ENCODE measurements at regions not wholly inside any gene's neighbourhood (a gene's known extent, or its start where the extent isn't known, plus 50 kb on each side); places are given as distances from the start of the nearest gene placed in this dataset.

GRCh38 chr12:116478243-116478773, 80.9 kb upstream of the MAP1LC3B2 start:
- peaks cover 3 to 6% (median 4%) of the 10 kb centered on the region in 3 donors for H3K27me3 ChIP-seq (ENCODE audit: control insufficient read depth in 3 of 3, insufficient read depth in 3 of 3, low read length in 3 of 3)
- H3K4me1 ChIP-seq (ENCODE audit: control insufficient read depth in 3 of 3, insufficient read depth in 3 of 3, low read length in 3 of 3): no peaks in the 10 kb centered on the region
- no peak overlapping the region for H3K4me3 ChIP-seq (ENCODE audit: low read length in 3 of 3)
- H3K27ac ChIP-seq (ENCODE audit: low read depth, low read length): no peak overlapping the region
- H3K36me3 ChIP-seq (ENCODE audit: control insufficient read depth in 3 of 3, insufficient read depth in 3 of 3, low read length in 3 of 3): no peaks in the 10 kb centered on the region
- peaks cover 0 to 4% (median 0%) of the 10 kb centered on the region in 3 donors for H3K9me3 ChIP-seq (ENCODE audit: control insufficient read depth in 3 of 3, low read length in 3 of 3)
- H3K9ac ChIP-seq (ENCODE audit: low read depth in 1 of 3, low read length in 3 of 3): no peak overlapping the region

DNA sequence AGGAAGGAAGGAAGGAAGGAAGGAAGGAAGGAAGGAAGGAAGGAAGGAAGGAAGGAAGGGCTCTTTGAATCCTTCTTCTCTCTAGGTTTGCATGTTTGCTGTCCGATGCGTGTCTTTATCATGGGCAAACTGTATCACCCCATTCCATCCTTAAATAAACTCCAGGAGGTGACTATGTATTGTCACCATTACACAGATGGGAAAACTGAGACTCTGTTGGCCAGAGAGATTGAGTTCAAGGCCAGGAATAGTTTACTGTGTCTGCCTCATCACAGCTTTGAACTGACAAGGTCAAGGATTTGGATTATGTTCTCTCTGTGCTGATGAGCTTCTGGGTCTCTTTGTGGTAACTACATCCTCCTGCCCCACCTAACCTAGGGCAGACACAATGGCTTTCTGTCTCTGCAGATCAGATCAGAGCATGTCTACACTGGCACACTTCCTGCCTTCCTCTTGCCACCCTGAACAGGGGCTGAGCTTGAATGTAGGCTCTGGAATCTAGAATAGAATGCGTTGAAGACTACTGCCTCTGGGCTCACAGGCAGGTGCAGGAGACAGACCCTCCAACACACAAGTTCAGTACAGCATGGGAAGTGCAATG, 78.9 kb upstream of the MAP1LC3B2 start:
- Histone ChIP-seq H3K27me3 (ENCODE audit: control insufficient read depth in 3 of 3, insufficient read depth in 3 of 3, low read length in 3 of 3) (peaks cover 3 to 10% (median 4%) of the 10 kb centered on the region in 3 donors), H3K9ac (ENCODE audit: low read depth in 1 of 3, low read length in 3 of 3) (no peak overlapping the region), H3K4me3 (ENCODE audit: low read length in 3 of 3) (no peak overlapping the region), H3K36me3 (ENCODE audit: control insufficient read depth in 3 of 3, insufficient read depth in 3 of 3, low read length in 3 of 3) (no peaks in the 10 kb centered on the region), H3K9me3 (ENCODE audit: control insufficient read depth in 3 of 3, low read length in 3 of 3) (peaks cover 0 to 4% (median 0%) of the 10 kb centered on the region in 3 donors), H3K27ac (ENCODE audit: low read depth, low read length) (no peak overlapping the region), H3K4me1 (ENCODE audit: control insufficient read depth in 3 of 3, insufficient read depth in 3 of 3, low read length in 3 of 3) (no peaks in the 10 kb centered on the region)

- no peaks in the 10 kb centered on the region for H3K4me1 ChIP-seq (ENCODE audit: control insufficient read depth in 3 of 3, insufficient read depth in 3 of 3, low read length in 3 of 3)
- no peak overlapping the region for H3K27ac ChIP-seq (ENCODE audit: low read depth, low read length)
- H3K9ac ChIP-seq (ENCODE audit: low read depth in 1 of 3, low read length in 3 of 3): no peak overlapping the region
- no peak overlapping the region for H3K4me3 ChIP-seq (ENCODE audit: low read length in 3 of 3)
- H3K27me3 ChIP-seq (ENCODE audit: control insufficient read depth in 3 of 3, insufficient read depth in 3 of 3, low read length in 3 of 3): peaks cover 3 to 10% (median 4%) of the 10 kb centered on the region in 3 donors
- no peaks in the 10 kb centered on the region for H3K36me3 ChIP-seq (ENCODE audit: control insufficient read depth in 3 of 3, insufficient read depth in 3 of 3, low read length in 3 of 3)
- H3K9me3 ChIP-seq (ENCODE audit: control insufficient read depth in 3 of 3, low read length in 3 of 3): peaks cover 0 to 2% (median 0%) of the 10 kb centered on the region in 3 donors
Observed at GRCh38 chr12:116481726-116482125, 77.5 kb upstream of the MAP1LC3B2 start.

- no peaks in the 10 kb centered on the region for H3K9me3 ChIP-seq (ENCODE audit: control insufficient read depth in 3 of 3, low read length in 3 of 3)
- H3K9ac ChIP-seq (ENCODE audit: low read depth in 1 of 3, low read length in 3 of 3): no peak overlapping the region
- H3K36me3 ChIP-seq (ENCODE audit: control insufficient read depth in 3 of 3, insufficient read depth in 3 of 3, low read length in 3 of 3): no peaks in the 10 kb centered on the region
- H3K27me3 ChIP-seq (ENCODE audit: control insufficient read depth in 3 of 3, insufficient read depth in 3 of 3, low read length in 3 of 3): peaks cover 3 to 10% (median 4%) of the 10 kb centered on the region in 3 donors
- no peak overlapping the region for H3K4me3 ChIP-seq (ENCODE audit: low read length in 3 of 3)
- H3K27ac ChIP-seq (ENCODE audit: low read depth, low read length): no peak overlapping the region
- no peaks in the 10 kb centered on the region for H3K4me1 ChIP-seq (ENCODE audit: control insufficient read depth in 3 of 3, insufficient read depth in 3 of 3, low read length in 3 of 3)
Observed at GRCh38 chr12:116482179-116482578, 77.0 kb upstream of the MAP1LC3B2 start.

- Histone ChIP-seq H3K9me3 (ENCODE audit: control insufficient read depth in 3 of 3, low read length in 3 of 3) (no peaks in the 10 kb centered on the region), H3K9ac (ENCODE audit: low read depth in 1 of 3, low read length in 3 of 3) (no peak overlapping the region), H3K36me3 (ENCODE audit: control insufficient read depth in 3 of 3, insufficient read depth in 3 of 3, low read length in 3 of 3) (no peaks in the 10 kb centered on the region), H3K27me3 (ENCODE audit: control insufficient read depth in 3 of 3, insufficient read depth in 3 of 3, low read length in 3 of 3) (peaks cover 3 to 10% (median 4%) of the 10 kb centered on the region in 3 donors), H3K27ac (ENCODE audit: low read depth, low read length) (no peak overlapping the region), H3K4me1 (ENCODE audit: control insufficient read depth in 3 of 3, insufficient read depth in 3 of 3, low read length in 3 of 3) (no peaks in the 10 kb centered on the region), H3K4me3 (ENCODE audit: low read length in 3 of 3) (no peak overlapping the region)
Observed at GRCh38 chr12:116482859-116483258, 76.3 kb upstream of the MAP1LC3B2 start.

GRCh38 chr12:116483959-116484750, 75.0 kb upstream of the MAP1LC3B2 start:
- Histone ChIP-seq H3K36me3 (ENCODE audit: control insufficient read depth in 3 of 3, insufficient read depth in 3 of 3, low read length in 3 of 3) (no peaks in the 10 kb centered on the region), H3K9me3 (ENCODE audit: control insufficient read depth in 3 of 3, low read length in 3 of 3) (peaks cover 0 to 3% (median 3%) of the 10 kb centered on the region in 3 donors), H3K9ac (ENCODE audit: low read depth in 1 of 3, low read length in 3 of 3) (no peak overlapping the region), H3K4me3 (ENCODE audit: low read length in 3 of 3) (no peak overlapping the region), H3K4me1 (ENCODE audit: control insufficient read depth in 3 of 3, insufficient read depth in 3 of 3, low read length in 3 of 3) (no peaks in the 10 kb centered on the region), H3K27ac (ENCODE audit: low read depth, low read length) (no peak overlapping the region), H3K27me3 (ENCODE audit: control insufficient read depth in 3 of 3, insufficient read depth in 3 of 3, low read length in 3 of 3) (peaks cover 3 to 10% (median 4%) of the 10 kb centered on the region in 3 donors)

DNA sequence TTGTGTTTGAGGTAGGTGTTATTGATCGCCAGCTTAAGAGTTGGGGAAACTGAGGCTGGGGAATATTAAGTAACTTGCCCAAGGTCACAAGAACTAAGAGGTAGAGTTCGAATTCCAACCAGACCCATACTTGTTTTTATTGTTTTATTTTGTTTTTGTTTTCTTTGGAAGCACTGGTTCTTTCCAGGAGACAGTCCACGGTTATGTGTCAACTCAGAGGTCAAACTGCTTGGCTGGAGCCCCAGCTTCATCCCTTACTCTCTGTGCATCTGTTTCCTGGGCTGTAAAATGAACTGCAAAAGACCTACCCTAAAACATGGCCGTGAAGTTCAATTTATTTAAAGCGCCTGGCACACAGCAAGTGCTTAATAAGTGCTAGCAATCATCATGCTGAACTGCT, 74.4 kb upstream of the MAP1LC3B2 start:
- Histone ChIP-seq H3K36me3 (ENCODE audit: control insufficient read depth in 3 of 3, insufficient read depth in 3 of 3, low read length in 3 of 3) (no peaks in the 10 kb centered on the region), H3K9me3 (ENCODE audit: control insufficient read depth in 3 of 3, low read length in 3 of 3) (peaks cover 0 to 3% (median 3%) of the 10 kb centered on the region in 3 donors), H3K4me3 (ENCODE audit: low read length in 3 of 3) (no peak overlapping the region), H3K27ac (ENCODE audit: low read depth, low read length) (no peak overlapping the region), H3K4me1 (ENCODE audit: control insufficient read depth in 3 of 3, insufficient read depth in 3 of 3, low read length in 3 of 3) (no peaks in the 10 kb centered on the region), H3K9ac (ENCODE audit: low read depth in 1 of 3, low read length in 3 of 3) (no peak overlapping the region), H3K27me3 (ENCODE audit: control insufficient read depth in 3 of 3, insufficient read depth in 3 of 3, low read length in 3 of 3) (peaks cover 3 to 10% (median 4%) of the 10 kb centered on the region in 3 donors)

GRCh38 chr12:116489116-116489515, 70.1 kb upstream of the MAP1LC3B2 start:
- Histone ChIP-seq H3K27me3 (ENCODE audit: control insufficient read depth in 3 of 3, insufficient read depth in 3 of 3, low read length in 3 of 3) (no peaks in the 10 kb centered on the region), H3K9ac (ENCODE audit: low read depth in 1 of 3, low read length in 3 of 3) (no peak overlapping the region), H3K9me3 (ENCODE audit: control insufficient read depth in 3 of 3, low read length in 3 of 3) (peaks cover 0 to 3% (median 3%) of the 10 kb centered on the region in 3 donors), H3K36me3 (ENCODE audit: control insufficient read depth in 3 of 3, insufficient read depth in 3 of 3, low read length in 3 of 3) (no peaks in the 10 kb centered on the region), H3K4me1 (ENCODE audit: control insufficient read depth in 3 of 3, insufficient read depth in 3 of 3, low read length in 3 of 3) (no peaks in the 10 kb centered on the region), H3K4me3 (ENCODE audit: low read length in 3 of 3) (no peak overlapping the region), H3K27ac (ENCODE audit: low read depth, low read length) (no peak overlapping the region)

- no peak overlapping the region for H3K9ac ChIP-seq (ENCODE audit: low read depth in 1 of 3, low read length in 3 of 3)
- H3K36me3 ChIP-seq (ENCODE audit: control insufficient read depth in 3 of 3, insufficient read depth in 3 of 3, low read length in 3 of 3): no peaks in the 10 kb centered on the region
- H3K27ac ChIP-seq (ENCODE audit: low read depth, low read length): no peak overlapping the region
- peaks cover 0 to 7% (median 0%) of the 10 kb centered on the region in 3 donors for H3K4me1 ChIP-seq (ENCODE audit: control insufficient read depth in 3 of 3, insufficient read depth in 3 of 3, low read length in 3 of 3)
- H3K27me3 ChIP-seq (ENCODE audit: control insufficient read depth in 3 of 3, insufficient read depth in 3 of 3, low read length in 3 of 3): no peaks in the 10 kb centered on the region
- H3K9me3 ChIP-seq (ENCODE audit: control insufficient read depth in 3 of 3, low read length in 3 of 3): peaks cover 0 to 3% (median 3%) of the 10 kb centered on the region in 3 donors
- H3K4me3 ChIP-seq (ENCODE audit: low read length in 3 of 3): no peak overlapping the region
Observed at GRCh38 chr12:116490471-116490870, 68.7 kb upstream of the MAP1LC3B2 start.

Measured in skeletal muscle tissue (tissue), 3 donors.